ENCODE measurements at regions not wholly inside any gene's neighbourhood (a gene's known extent, or its start where the extent isn't known, plus 50 kb on each side); places are given as distances from the start of the nearest gene placed in this dataset.
"Not testable (repeated sequence)": the region's sequence is repeated elsewhere in the genome, so short reads cannot be mapped to it uniquely, and the experiment has no call there.

GRCh38 chr20:29762620-29763019 lies 1494.8 kb upstream of the DEFB115 start:
- peaks cover 0 to 17% of the 10 kb centered on the region in 2 donors for H3K9me3 ChIP-seq
- TF ChIP-seq CTCF (IDR thresholded peaks at IDR 0.05) = no peak
- no peak for TF ChIP-seq POLR2AphosphoS5 (IDR thresholded peaks at IDR 0.05)
- TF ChIP-seq POLR2A (IDR thresholded peaks at IDR 0.05) = no peak
- DNase-seq (ENCODE audit: low spot score in 2 of 2) = no peak
- H3K27ac ChIP-seq = no peak overlapping the region
- no peaks in the 10 kb centered on the region for H3K36me3 ChIP-seq
- no peaks in the 10 kb centered on the region for H3K27me3 ChIP-seq
- intact Hi-C loops (cut with DNase I; ENCODE audit: low total_unique reads) = no loop called here
- H3K4me1 ChIP-seq = no peaks in the 10 kb centered on the region
- H3K4me3 ChIP-seq = no peak overlapping the region

- intact Hi-C loops (cut with DNase I; ENCODE audit: low total_unique reads) = no loop called here
- Histone ChIP-seq H3K4me1 (no peaks in the 10 kb centered on the region), H3K36me3 (no peaks in the 10 kb centered on the region), H3K27me3 (no peaks in the 10 kb centered on the region), H3K27ac (no peak overlapping the region), H3K9me3 (peaks cover 0 to 17% of the 10 kb centered on the region in 2 donors), H3K4me3 (no peak overlapping the region)
- DNase-seq (ENCODE audit: low spot score in 2 of 2) = no peak
- TF ChIP-seq POLR2A (IDR thresholded peaks at IDR 0.05) (no peak), CTCF (IDR thresholded peaks at IDR 0.05) (no peak), POLR2AphosphoS5 (IDR thresholded peaks at IDR 0.05) (no peak)
Observed at GRCh38 chr20:29763821-29764511, 1493.5 kb upstream of the DEFB115 start.

- H3K4me1 ChIP-seq; H3K4me3 ChIP-seq; H3K27ac ChIP-seq; H3K27me3 ChIP-seq; H3K36me3 ChIP-seq; DNase-seq (ENCODE audit: low spot score in 2 of 2); intact Hi-C loops (cut with DNase I; ENCODE audit: low total_unique reads): not testable (repeated sequence)
- peaks cover 0 to 22% of the 10 kb centered on the region in 2 donors for H3K9me3 ChIP-seq
Observed at GRCh38 chr20:29764922-29765610, 1492.4 kb upstream of the DEFB115 start.

- intact Hi-C loops (cut with DNase I; ENCODE audit: low total_unique reads); H3K36me3 ChIP-seq; H3K4me1 ChIP-seq; H3K4me3 ChIP-seq; DNase-seq (ENCODE audit: low spot score in 2 of 2); H3K27me3 ChIP-seq; H3K27ac ChIP-seq: not testable (repeated sequence)
- peaks cover 0 to 13% of the 10 kb centered on the region in 2 donors for H3K9me3 ChIP-seq
Observed at GRCh38 chr20:29778033-29778432, 1479.4 kb upstream of the DEFB115 start.

- H3K4me1 ChIP-seq; H3K4me3 ChIP-seq; H3K27me3 ChIP-seq; DNase-seq (ENCODE audit: low spot score in 2 of 2); intact Hi-C loops (cut with DNase I; ENCODE audit: low total_unique reads); H3K27ac ChIP-seq; H3K36me3 ChIP-seq: not testable (repeated sequence)
- peaks cover 0 to 13% of the 10 kb centered on the region in 2 donors for H3K9me3 ChIP-seq
Observed at GRCh38 chr20:29781217-29781616, 1476.2 kb upstream of the DEFB115 start.

GRCh38 chr20:29781891-29782290 lies 1475.6 kb upstream of the DEFB115 start:
- peaks cover 0 to 13% of the 10 kb centered on the region in 2 donors for H3K9me3 ChIP-seq
- H3K4me3 ChIP-seq; intact Hi-C loops (cut with DNase I; ENCODE audit: low total_unique reads): not testable (repeated sequence)

GRCh38 chr20:29787456-29787855 lies 1470.0 kb upstream of the DEFB115 start:
- H3K27me3 ChIP-seq; DNase-seq (ENCODE audit: low spot score in 2 of 2); H3K9me3 ChIP-seq; H3K27ac ChIP-seq; H3K36me3 ChIP-seq; H3K4me1 ChIP-seq; H3K4me3 ChIP-seq; intact Hi-C loops (cut with DNase I; ENCODE audit: low total_unique reads): not testable (repeated sequence)

More at GRCh38 chr20:29781891-29782290, 1475.6 kb upstream of the DEFB115 start:
- not testable (repeated sequence) for H3K27me3 ChIP-seq; DNase-seq (ENCODE audit: low spot score in 2 of 2); H3K4me1 ChIP-seq; H3K36me3 ChIP-seq; H3K27ac ChIP-seq

All from breast epithelium (tissue), 4 donors.